DND-41 (cell line): ENCODE measurements at regions not wholly inside any gene's neighbourhood (a gene's known extent, or its start where the extent isn't known, plus 50 kb on each side); places are given as distances from the start of the nearest gene placed in this dataset.

Source experiments
- EZH2 ChIP-seq: IDR thresholded peaks from 3 replicates; pipeline ENCODE4 v1.6.1; 2012; ENCODE audit warnings: borderline replicate concordance, low read depth, mild to moderate bottlenecking, moderate library complexity, low read length, inconsistent platforms; ENCODE audit not compliant: severe bottlenecking
- TF ChIP-seq, protein P1 (sequence below): IDR thresholded peaks from 2 replicates; pipeline ENCODE4 v1.5.1; 2012; ENCODE audit warnings: borderline replicate concordance, low read length, moderate library complexity, mild to moderate bottlenecking; ENCODE audit not compliant: poor library complexity, severe bottlenecking; ENCODE audit errors: extremely low read depth

- no peak for TF ChIP-seq EZH2
- TF ChIP-seq, protein P1, sequence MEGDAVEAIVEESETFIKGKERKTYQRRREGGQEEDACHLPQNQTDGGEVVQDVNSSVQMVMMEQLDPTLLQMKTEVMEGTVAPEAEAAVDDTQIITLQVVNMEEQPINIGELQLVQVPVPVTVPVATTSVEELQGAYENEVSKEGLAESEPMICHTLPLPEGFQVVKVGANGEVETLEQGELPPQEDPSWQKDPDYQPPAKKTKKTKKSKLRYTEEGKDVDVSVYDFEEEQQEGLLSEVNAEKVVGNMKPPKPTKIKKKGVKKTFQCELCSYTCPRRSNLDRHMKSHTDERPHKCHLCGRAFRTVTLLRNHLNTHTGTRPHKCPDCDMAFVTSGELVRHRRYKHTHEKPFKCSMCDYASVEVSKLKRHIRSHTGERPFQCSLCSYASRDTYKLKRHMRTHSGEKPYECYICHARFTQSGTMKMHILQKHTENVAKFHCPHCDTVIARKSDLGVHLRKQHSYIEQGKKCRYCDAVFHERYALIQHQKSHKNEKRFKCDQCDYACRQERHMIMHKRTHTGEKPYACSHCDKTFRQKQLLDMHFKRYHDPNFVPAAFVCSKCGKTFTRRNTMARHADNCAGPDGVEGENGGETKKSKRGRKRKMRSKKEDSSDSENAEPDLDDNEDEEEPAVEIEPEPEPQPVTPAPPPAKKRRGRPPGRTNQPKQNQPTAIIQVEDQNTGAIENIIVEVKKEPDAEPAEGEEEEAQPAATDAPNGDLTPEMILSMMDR, result no peak
Observed at GRCh38 chr3:150331978-150332568, 76.0 kb upstream of the TSC22D2 start.
